Keratinocyte (primary cell): ENCODE measurements at regions not wholly inside any gene's neighbourhood (a gene's known extent, or its start where the extent isn't known, plus 50 kb on each side); places are given as distances from the start of the nearest gene placed in this dataset.

ENCODE experiments used
- EZH2 ChIP-seq: IDR thresholded peaks from one replicate; pipeline ENCODE4 v1.6.1; 2012; ENCODE audit warnings: inconsistent platforms, mild to moderate bottlenecking, low read length, moderate library complexity
- TF ChIP-seq, protein P1 (sequence below), 3 experiments: IDR thresholded peaks in 1 of 3; conservative IDR thresholded peaks in 1 of 3; optimal IDR thresholded peaks in 1 of 3; 2 replicates in 2 of 3; 3 replicates in 1 of 3; pipeline versions ENCODE3 to v1.5.1; 2011; ENCODE audit warnings: low read length in 3 of 3, mild to moderate bottlenecking in 3 of 3, moderate library complexity in 2 of 3, control low read depth in 1 of 3, inconsistent platforms in 1 of 3; ENCODE audit not compliant: insufficient read depth in 2 of 3; ENCODE audit errors: extremely low read depth in 1 of 3

DNA sequence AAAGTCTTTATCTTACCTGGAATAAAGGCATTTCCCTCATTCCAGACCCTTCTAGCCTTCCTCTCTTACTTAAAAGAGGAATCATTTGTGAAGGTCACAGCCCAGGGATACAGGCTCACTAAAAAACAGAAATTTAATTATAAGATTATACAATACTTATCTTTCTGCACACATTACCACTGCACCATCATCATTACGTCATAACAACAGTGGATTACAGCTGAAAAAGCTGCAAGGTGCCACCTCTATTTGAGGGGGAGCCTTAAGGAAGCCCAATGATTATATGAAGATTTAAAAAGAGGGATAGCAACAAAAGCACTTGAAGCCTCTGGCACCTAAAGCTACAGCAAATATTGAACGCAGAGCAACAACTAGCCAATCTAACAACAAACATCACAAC is 452.9 kb upstream of the EYS start:
- TF ChIP-seq, protein P1, sequence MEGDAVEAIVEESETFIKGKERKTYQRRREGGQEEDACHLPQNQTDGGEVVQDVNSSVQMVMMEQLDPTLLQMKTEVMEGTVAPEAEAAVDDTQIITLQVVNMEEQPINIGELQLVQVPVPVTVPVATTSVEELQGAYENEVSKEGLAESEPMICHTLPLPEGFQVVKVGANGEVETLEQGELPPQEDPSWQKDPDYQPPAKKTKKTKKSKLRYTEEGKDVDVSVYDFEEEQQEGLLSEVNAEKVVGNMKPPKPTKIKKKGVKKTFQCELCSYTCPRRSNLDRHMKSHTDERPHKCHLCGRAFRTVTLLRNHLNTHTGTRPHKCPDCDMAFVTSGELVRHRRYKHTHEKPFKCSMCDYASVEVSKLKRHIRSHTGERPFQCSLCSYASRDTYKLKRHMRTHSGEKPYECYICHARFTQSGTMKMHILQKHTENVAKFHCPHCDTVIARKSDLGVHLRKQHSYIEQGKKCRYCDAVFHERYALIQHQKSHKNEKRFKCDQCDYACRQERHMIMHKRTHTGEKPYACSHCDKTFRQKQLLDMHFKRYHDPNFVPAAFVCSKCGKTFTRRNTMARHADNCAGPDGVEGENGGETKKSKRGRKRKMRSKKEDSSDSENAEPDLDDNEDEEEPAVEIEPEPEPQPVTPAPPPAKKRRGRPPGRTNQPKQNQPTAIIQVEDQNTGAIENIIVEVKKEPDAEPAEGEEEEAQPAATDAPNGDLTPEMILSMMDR (optimal IDR thresholded peaks at IDR 0.05 in 1 of 3, IDR thresholded peaks at IDR 0.05 in 1 of 3, conservative IDR thresholded peaks at IDR 0.05 in 1 of 3; ENCODE audit: extremely low read depth in 1 of 3, insufficient read depth in 2 of 3, low read length in 3 of 3): no peak
- no peak for TF ChIP-seq EZH2
